ENCODE measurements at regions not wholly inside any gene's neighbourhood (a gene's known extent, or its start where the extent isn't known, plus 50 kb on each side); places are given as distances from the start of the nearest gene placed in this dataset.
"Not testable (repeated sequence)": the region's sequence is repeated elsewhere in the genome, so short reads cannot be mapped to it uniquely, and the experiment has no call there.

DNA sequence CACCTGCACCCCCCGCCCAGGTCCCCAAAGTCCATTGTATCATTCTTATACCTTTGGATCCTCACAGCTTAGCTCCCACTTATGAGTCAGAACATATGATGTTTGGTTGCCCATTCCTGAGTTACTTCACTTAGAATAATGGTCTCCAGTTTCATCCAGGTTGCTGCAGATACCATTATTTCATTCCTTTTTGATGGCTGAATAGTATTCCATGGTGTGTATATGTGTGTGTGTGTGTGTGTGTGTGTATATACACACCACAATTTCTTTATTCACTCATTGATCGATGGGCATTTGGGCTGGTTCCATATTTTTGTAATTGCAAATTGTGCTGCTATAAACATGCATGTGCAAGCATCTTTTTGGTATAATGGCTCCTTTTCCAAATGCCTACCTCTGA, 125.4 kb downstream of the UTRN start:
- TF ChIP-seq, protein P1, sequence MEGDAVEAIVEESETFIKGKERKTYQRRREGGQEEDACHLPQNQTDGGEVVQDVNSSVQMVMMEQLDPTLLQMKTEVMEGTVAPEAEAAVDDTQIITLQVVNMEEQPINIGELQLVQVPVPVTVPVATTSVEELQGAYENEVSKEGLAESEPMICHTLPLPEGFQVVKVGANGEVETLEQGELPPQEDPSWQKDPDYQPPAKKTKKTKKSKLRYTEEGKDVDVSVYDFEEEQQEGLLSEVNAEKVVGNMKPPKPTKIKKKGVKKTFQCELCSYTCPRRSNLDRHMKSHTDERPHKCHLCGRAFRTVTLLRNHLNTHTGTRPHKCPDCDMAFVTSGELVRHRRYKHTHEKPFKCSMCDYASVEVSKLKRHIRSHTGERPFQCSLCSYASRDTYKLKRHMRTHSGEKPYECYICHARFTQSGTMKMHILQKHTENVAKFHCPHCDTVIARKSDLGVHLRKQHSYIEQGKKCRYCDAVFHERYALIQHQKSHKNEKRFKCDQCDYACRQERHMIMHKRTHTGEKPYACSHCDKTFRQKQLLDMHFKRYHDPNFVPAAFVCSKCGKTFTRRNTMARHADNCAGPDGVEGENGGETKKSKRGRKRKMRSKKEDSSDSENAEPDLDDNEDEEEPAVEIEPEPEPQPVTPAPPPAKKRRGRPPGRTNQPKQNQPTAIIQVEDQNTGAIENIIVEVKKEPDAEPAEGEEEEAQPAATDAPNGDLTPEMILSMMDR (IDR thresholded peaks at IDR 0.05), result not testable (repeated sequence)
- TF ChIP-seq, protein P2, sequence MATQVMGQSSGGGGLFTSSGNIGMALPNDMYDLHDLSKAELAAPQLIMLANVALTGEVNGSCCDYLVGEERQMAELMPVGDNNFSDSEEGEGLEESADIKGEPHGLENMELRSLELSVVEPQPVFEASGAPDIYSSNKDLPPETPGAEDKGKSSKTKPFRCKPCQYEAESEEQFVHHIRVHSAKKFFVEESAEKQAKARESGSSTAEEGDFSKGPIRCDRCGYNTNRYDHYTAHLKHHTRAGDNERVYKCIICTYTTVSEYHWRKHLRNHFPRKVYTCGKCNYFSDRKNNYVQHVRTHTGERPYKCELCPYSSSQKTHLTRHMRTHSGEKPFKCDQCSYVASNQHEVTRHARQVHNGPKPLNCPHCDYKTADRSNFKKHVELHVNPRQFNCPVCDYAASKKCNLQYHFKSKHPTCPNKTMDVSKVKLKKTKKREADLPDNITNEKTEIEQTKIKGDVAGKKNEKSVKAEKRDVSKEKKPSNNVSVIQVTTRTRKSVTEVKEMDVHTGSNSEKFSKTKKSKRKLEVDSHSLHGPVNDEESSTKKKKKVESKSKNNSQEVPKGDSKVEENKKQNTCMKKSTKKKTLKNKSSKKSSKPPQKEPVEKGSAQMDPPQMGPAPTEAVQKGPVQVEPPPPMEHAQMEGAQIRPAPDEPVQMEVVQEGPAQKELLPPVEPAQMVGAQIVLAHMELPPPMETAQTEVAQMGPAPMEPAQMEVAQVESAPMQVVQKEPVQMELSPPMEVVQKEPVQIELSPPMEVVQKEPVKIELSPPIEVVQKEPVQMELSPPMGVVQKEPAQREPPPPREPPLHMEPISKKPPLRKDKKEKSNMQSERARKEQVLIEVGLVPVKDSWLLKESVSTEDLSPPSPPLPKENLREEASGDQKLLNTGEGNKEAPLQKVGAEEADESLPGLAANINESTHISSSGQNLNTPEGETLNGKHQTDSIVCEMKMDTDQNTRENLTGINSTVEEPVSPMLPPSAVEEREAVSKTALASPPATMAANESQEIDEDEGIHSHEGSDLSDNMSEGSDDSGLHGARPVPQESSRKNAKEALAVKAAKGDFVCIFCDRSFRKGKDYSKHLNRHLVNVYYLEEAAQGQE (IDR thresholded peaks at IDR 0.05; ENCODE audit: insufficient read depth in 1 of 2, low read depth in 2 of 2, low read length in 1 of 2), result not testable (repeated sequence)
